GM18858 (cell line): ENCODE measurements at regions not wholly inside any gene's neighbourhood (a gene's known extent, or its start where the extent isn't known, plus 50 kb on each side); places are given as distances from the start of the nearest gene placed in this dataset.
"Not testable (repeated sequence)": the region's sequence is repeated elsewhere in the genome, so short reads cannot be mapped to it uniquely, and the experiment has no call there.

Source experiments
- ATAC-seq: cut with Tn5 transposase; IDR thresholded peaks from one replicate; pipeline ENCODE4 v1.9.1; 2021; ENCODE audit not compliant: unreplicated experiment

- no peak for ATAC-seq
Observed at GRCh38 chr9:107793541-107793940, 304.0 kb upstream of the KLF4 start.

DNA sequence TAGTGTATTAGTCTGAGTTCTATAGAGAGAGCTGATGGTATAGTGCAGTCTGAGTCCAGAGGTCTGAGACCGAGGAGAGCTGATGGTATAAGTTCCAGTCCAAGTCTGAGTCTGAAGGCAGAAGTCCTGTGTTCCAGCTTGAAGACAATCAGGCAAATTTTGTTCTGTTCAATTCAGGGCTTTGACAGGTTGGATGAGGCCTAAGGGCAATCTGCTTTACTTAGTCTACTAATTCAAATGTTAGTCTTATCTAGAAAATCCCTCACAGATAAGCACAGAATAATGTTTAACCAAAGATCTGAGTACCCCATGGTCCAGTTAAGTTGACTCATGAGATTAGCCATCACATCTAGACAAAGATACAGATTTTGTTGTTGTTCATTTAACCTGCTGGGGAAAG, 303.0 kb upstream of the KLF4 start:
- no peak for ATAC-seq

- ATAC-seq: no peak
Observed at GRCh38 chr9:107792006-107792405, 302.4 kb upstream of the KLF4 start.

DNA sequence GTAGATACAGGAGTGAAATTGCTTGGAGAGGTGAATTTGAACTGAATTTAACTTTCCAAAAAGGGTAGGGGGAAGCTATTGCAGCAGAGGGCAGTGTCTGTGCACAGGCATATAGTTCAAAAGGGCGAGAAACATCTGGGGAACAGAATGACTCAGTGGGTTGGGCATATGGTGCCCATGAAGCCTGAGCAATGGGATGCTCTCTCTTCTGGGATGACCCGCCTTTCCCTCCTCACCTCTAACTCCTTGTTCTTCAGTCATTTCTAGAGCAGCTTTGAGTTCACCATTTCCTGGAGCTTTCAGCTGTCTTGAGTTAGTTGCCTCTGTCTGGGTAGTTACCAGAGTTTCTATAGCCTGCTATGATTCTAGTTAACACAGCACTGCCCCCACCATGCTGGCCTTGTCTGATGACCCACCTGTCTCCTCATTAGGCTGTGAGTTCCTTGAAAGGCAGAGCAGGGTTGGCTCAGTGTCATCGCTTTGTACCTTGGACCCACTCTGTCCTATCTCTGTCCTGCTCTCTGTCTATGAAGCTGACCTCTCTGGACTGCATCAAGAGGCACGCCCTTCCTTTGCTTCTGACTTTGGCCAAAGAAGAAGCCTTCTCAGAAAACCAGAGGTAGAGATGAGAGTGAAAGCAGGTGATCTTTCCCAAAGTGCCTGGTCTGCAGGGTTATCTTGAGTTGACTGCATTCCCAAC, 299.6 kb upstream of the KLF4 start:
- ATAC-seq: no peak

GRCh38 chr9:107786561-107786960, 297.0 kb upstream of the KLF4 start:
- no peak for ATAC-seq

- no peak for ATAC-seq
Observed at GRCh38 chr9:107784235-107784958, 294.8 kb upstream of the KLF4 start.

DNA sequence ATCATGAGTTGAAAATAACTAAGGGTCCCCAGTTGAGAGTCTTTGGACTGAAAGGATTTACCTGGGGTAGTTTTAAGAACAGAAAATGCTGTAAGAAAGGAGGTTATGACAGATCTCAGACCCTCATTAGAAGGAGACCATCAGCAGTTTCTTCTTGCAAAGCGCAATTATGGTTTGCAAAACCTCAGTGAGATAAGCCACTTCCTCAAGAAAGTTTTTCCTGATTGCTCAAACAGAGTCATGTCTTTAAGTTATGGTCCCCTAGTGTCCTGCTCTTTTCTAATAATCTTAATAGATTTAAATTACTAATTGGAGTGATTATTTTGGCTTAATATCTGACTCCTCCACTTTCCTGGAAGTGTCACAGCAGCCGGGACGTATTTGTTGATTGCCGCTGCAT, 293.2 kb upstream of the KLF4 start:
- ATAC-seq: no peak

DNA sequence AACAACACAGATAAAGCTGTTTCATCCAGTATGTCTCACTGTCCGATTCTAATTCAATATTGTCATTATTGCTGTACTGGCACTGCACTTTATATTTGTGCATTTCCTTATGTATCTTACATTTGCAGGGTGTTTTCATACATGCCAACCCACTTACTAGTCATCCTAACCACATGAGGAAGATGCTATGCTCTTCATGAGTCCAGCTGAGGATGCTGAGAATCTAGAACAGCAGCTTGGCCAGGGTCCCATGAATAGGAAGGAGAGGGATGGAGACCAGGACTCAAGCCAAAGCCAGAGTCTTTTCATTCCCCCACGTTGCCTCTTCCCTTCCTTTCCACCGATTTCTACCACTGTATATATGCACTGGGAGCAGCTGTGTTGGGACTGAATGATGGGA, 292.8 kb upstream of the KLF4 start:
- ATAC-seq: no peak

- no peak for ATAC-seq
Observed at GRCh38 chr9:107780960-107781359, 291.4 kb upstream of the KLF4 start.

GRCh38 chr9:107779731-107780130, 290.2 kb upstream of the KLF4 start:
- no peak for ATAC-seq

GRCh38 chr9:107778661-107779060, 289.1 kb upstream of the KLF4 start:
- ATAC-seq: no peak

DNA sequence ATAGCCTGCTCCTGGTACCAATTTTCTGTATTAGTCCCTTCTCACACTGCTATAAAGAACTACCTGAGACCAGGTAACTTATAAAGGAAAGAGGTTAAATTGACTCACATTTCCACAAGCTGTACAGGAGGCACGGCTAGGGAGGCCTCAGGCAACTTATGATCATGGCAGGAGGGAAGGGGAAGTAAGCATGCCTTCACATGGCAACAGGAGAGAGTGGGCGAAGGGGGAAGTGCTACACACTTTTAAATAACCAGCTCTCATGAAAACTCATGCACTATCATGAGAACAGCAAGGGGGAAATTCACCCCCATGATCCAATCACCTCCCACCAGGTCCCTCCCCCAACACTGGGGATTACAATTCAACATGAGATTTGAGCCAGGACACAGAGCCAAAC, 284.5 kb upstream of the KLF4 start:
- ATAC-seq: not testable (repeated sequence)

GRCh38 chr9:107772988-107773387, 283.4 kb upstream of the KLF4 start:
- ATAC-seq: no peak

DNA sequence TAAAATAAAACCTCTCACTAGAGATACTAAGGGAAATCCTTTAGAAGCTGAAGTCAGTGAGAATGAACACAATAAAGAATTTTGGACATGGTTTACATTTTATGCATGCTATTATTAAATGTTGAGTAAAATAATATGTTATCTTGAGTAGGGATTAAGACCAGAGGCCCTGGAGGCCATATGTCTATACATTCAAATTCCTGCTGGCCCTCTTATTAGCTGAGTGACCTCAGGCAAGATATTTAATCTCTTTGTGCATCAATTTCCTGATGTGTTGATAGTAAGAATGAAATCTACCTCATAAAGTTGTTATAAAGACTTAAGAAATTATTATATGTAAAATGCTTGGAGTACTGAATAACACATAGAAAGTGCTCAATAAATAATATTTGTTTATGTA, 281.1 kb upstream of the KLF4 start:
- no peak for ATAC-seq

- no peak for ATAC-seq
Observed at GRCh38 chr9:107768224-107768623, 278.7 kb upstream of the KLF4 start.

DNA sequence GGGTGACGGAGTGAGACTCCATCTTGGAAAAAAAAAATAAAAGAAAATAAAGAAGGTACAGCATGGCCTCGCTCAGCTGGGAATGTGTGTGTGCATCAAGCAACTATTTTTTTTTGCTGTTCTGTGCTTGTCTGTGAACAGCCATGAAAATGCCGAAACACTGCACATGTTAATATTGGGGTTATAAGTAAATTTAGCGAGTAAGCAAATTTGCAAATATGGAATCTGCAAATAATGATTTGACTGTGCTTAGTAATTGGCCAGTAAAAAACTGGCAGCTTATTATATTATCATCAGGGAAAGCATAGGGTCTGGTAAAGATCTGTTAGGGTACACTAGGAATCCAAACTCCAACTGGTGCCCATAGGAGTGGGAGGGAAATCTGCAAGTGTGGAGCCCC, 278.1 kb upstream of the KLF4 start:
- ATAC-seq: no peak

DNA sequence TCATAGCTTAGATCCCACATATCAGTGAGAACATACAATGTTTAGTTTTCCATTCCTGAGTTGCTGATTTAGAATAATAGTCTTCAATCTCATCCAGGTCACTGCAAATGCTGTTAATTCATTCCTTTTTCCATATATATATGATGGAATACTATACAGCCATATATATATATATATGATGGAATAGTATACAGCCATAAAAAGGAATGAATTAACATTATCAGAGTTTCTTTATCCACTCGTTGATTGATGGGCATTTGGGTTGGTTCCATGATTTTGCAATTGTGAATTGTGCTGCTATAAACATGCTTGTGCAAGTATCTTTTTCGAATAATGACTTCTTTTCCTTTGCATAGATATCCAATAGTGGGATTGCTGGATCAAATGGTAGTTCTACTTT, 273.9 kb upstream of the KLF4 start:
- not testable (repeated sequence) for ATAC-seq

GRCh38 chr9:107761307-107761706, 271.7 kb upstream of the KLF4 start:
- ATAC-seq: no peak

DNA sequence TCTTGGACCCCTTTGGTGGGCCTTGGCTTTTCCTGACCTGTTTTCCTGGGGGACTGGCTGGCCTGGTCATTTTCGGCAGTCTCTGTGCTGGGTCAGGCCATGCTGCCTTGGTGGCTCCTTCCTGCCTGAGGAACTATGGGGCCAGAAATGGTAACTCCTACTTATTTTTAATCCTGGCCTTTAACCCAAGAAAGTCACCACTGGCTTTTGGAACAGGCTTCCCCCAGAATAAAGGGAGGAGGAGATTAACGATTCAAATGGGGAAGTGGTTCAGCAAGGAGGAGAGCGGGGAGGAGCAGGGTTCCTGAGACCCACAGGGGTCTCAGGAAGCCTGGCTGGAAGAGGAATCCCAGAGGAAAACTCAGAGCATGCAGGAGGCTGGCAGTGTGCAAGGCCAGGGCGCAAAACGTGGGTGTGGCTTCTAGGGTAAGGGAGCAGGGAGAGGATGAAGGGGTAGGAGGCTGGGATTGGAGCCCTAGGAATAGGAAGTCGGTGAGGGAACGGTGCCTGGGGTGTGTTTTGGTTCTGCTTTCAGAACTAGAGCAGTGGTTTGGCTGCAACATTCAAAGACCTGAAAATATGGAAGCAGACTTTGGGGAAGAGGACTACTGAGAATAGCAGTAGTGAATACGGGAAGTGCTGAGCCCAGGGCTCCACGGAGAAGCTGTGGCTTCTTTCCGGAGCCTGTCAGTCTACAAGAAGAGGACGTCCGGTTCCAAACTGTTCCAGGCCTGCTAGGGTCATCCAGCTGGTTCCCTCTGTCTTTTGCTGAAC, 271.1 kb upstream of the KLF4 start:
- ATAC-seq: no peak

DNA sequence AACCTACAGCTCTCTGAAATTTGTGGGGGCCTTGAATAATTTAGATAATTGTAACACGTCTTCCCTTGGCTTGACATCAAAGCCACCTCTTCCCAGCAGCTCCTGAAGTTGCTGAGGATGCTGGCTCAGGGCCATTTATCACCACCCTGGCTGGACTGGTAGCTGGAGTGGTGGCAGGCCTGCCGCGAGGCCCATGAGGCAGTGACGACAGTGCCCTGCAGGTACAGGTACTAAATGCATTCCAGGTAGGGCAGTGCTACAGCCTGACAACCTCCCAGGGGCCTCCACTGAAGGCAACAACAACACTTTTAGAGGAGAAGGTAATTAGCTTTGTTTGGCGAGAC, 270.2 kb upstream of the KLF4 start:
- ATAC-seq: no peak

DNA sequence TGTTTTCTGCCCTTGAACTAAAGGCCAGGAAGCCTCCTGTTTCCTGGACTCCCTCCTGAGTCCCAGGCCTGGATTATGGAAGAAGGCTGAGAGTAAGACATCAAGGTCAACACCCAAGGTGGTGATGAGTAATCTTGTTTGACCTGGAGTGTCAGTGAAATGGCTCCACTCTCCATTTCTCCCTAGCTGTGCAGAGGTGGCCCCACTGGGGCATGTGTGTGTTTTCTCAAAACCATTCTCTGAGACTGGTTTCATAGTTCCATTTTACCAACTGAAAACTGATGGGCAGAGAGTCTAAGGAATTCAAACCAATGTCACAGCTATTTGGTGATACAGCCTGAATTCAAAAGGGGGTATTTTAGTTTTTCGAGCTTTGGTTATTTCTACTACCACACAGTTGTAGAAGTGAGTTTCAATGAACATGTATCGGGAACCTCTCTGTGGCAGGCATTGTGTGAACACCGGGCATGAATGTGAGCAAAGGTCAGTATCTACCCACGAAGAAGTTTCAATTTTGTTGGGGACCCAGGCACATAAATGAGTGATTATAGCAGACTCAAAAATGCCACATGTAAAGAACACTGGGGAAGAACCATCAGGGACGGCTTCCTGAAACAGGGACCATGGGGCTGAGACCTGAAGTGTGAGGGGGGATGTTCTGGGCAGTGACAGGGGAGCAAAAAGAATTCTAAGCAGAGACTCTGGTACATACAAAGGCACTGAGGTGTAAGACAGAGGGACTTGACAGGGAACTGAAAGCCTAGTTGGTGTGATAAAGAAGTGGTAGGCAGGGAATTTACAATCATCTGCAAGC, 269.6 kb upstream of the KLF4 start:
- ATAC-seq: no peak
